Kidney epithelial cell (primary cell): ENCODE measurements at regions not wholly inside any gene's neighbourhood (a gene's known extent, or its start where the extent isn't known, plus 50 kb on each side); places are given as distances from the start of the nearest gene placed in this dataset.

Experiments
- DNase-seq: peaks from one replicate; pipeline ENCODE4 v3.0.0-alpha.2; 2010; ENCODE audit warnings: low read depth
- H3K27me3 ChIP-seq: 2 replicates; pipeline ENCODE4 v1.6.0; 2011; ENCODE audit warnings: low read length; ENCODE audit not compliant: control insufficient read depth, insufficient read depth
- H3K36me3 ChIP-seq: 2 replicates; pipeline ENCODE4 v1.5.1; 2011; ENCODE audit warnings: low read length; ENCODE audit not compliant: control insufficient read depth, insufficient read depth
- H3K4me3 ChIP-seq: 2 replicates; pipeline ENCODE4 v1.5.1; 2011; ENCODE audit warnings: low read depth, mild to moderate bottlenecking, control low read depth, low read length
- CTCF ChIP-seq: IDR thresholded peaks from 2 replicates; pipeline ENCODE4 v1.5.1; 2011; ENCODE audit warnings: mild to moderate bottlenecking, moderate library complexity, low read length, control low read depth, inconsistent platforms; ENCODE audit not compliant: insufficient read depth, poor library complexity, severe bottlenecking

- no peak for TF ChIP-seq CTCF
- DNase-seq: no peak
- H3K27me3 ChIP-seq: no peaks in the 10 kb centered on the region
- H3K36me3 ChIP-seq: no peaks in the 10 kb centered on the region
- H3K4me3 ChIP-seq: no peak overlapping the region
Observed at GRCh38 chr2:158006961-158007719, 94.5 kb upstream of the UPP2 start.

GRCh38 chr2:158004126-158004764 is 97.4 kb upstream of the UPP2 start:
- Histone ChIP-seq H3K36me3 (no peaks in the 10 kb centered on the region), H3K27me3 (no peaks in the 10 kb centered on the region), H3K4me3 (no peak overlapping the region)
- DNase-seq: no peak
- no peak for TF ChIP-seq CTCF

GRCh38 chr2:158002079-158002478 is 99.6 kb upstream of the UPP2 start:
- no peaks in the 10 kb centered on the region for H3K36me3 ChIP-seq
- no peak overlapping the region for H3K4me3 ChIP-seq
- no peaks in the 10 kb centered on the region for H3K27me3 ChIP-seq
- no peak for TF ChIP-seq CTCF
- no peak for DNase-seq

GRCh38 chr2:157996799-157997198 is 104.9 kb upstream of the UPP2 start:
- no peak for DNase-seq
- no peak for TF ChIP-seq CTCF
- no peak overlapping the region for H3K4me3 ChIP-seq
- H3K27me3 ChIP-seq: no peaks in the 10 kb centered on the region
- H3K36me3 ChIP-seq: no peaks in the 10 kb centered on the region

- H3K4me3 ChIP-seq: no peak overlapping the region
- TF ChIP-seq CTCF: no peak
- DNase-seq: no peak
- H3K36me3 ChIP-seq: no peaks in the 10 kb centered on the region
- H3K27me3 ChIP-seq: no peaks in the 10 kb centered on the region
Observed at GRCh38 chr2:157995117-157995516, 106.6 kb upstream of the UPP2 start.
